RWPE2 (cell line): ENCODE measurements at regions not wholly inside any gene's neighbourhood (a gene's known extent, or its start where the extent isn't known, plus 50 kb on each side); places are given as distances from the start of the nearest gene placed in this dataset.

ENCODE experiments used
- ATAC-seq: fragments of 200-7000 bp; cut with Tn5 transposase; 3 replicates; pipeline ENCODE4 v1.9.1; 2021; ENCODE audit warnings: low read depth
- DNase-seq: peaks from one replicate; pipeline ENCODE4 v3.0.0-alpha.2; 2020; ENCODE audit warnings: low spot score
- H3K27ac ChIP-seq: fragments of 450-650 bp; 2 replicates; pipeline ENCODE4 v1.5.1; 2017; ENCODE audit warnings: mild to moderate bottlenecking; ENCODE audit not compliant: poor library complexity, severe bottlenecking
- H3K27me3 ChIP-seq: fragments of 250-450 bp; sonication (Bioruptor Pico); 2 replicates; pipeline ENCODE4 v1.5.1; 2021; ENCODE audit warnings: mild to moderate bottlenecking, moderate library complexity; ENCODE audit not compliant: insufficient read depth, poor library complexity, severe bottlenecking
- H3K36me3 ChIP-seq: fragments of 250-450 bp; sonication (Bioruptor Pico); 2 replicates; pipeline ENCODE4 v1.5.1; 2020; ENCODE audit warnings: low read depth, mild to moderate bottlenecking, moderate library complexity
- H3K4me1 ChIP-seq: fragments of 250-450 bp; sonication (Bioruptor Pico); 2 replicates; pipeline ENCODE4 v1.5.1; 2021; ENCODE audit warnings: mild to moderate bottlenecking, moderate library complexity; ENCODE audit not compliant: insufficient read depth, poor library complexity, severe bottlenecking
- H3K4me3 ChIP-seq: fragments of 250-450 bp; sonication (Bioruptor Pico); 2 replicates; pipeline ENCODE4 v1.5.1; 2021; ENCODE audit warnings: mild to moderate bottlenecking, moderate library complexity; ENCODE audit not compliant: severe bottlenecking
- H3K9me3 ChIP-seq: fragments of 250-450 bp; sonication (Bioruptor Pico); 2 replicates; pipeline ENCODE4 v1.5.1; 2021; ENCODE audit warnings: mild to moderate bottlenecking, moderate library complexity; ENCODE audit not compliant: severe bottlenecking
- CTCF ChIP-seq: fragments of 450-650 bp; IDR thresholded peaks from one replicate; pipeline ENCODE4 v1.5.1; 2017; ENCODE audit warnings: mild to moderate bottlenecking, moderate library complexity; ENCODE audit not compliant: poor library complexity, severe bottlenecking

GRCh38 chr4:22986262-22986661 lies 293.5 kb downstream of the GBA3 start:
- H3K27ac ChIP-seq, result no peak overlapping the region
- no peak for DNase-seq
- H3K9me3 ChIP-seq, result peaks cover 2% of the 10 kb centered on the region
- H3K4me1 ChIP-seq, result peaks cover 11% of the 10 kb centered on the region
- no peak overlapping the region for H3K4me3 ChIP-seq
- H3K27me3 ChIP-seq, result no peaks in the 10 kb centered on the region
- no peaks in the 10 kb centered on the region for H3K36me3 ChIP-seq
- ATAC-seq, result no peak
- TF ChIP-seq CTCF, result no peak

GRCh38 chr4:22984390-22984789 lies 291.7 kb downstream of the GBA3 start:
- H3K4me1 ChIP-seq, result peaks cover 11% of the 10 kb centered on the region

GRCh38 chr4:22978656-22979055 lies 285.9 kb downstream of the GBA3 start:
- no peak for TF ChIP-seq CTCF
- no peaks in the 10 kb centered on the region for H3K36me3 ChIP-seq
- peaks cover 4% of the 10 kb centered on the region for H3K9me3 ChIP-seq
- no peak for ATAC-seq
- no peaks in the 10 kb centered on the region for H3K27me3 ChIP-seq
- H3K4me1 ChIP-seq, result no peaks in the 10 kb centered on the region
- no peak overlapping the region for H3K4me3 ChIP-seq
- H3K27ac ChIP-seq, result no peak overlapping the region
- DNase-seq, result no peak

More at GRCh38 chr4:22984390-22984789, 291.7 kb downstream of the GBA3 start:
- Histone ChIP-seq H3K27ac (no peak overlapping the region), H3K36me3 (no peaks in the 10 kb centered on the region), H3K4me3 (no peak overlapping the region), H3K27me3 (no peaks in the 10 kb centered on the region), H3K9me3 (peaks cover 2% of the 10 kb centered on the region)
- TF ChIP-seq CTCF, result no peak
- ATAC-seq (no peak), DNase-seq (no peak)

- no peak for ATAC-seq
- peaks cover 2% of the 10 kb centered on the region for H3K9me3 ChIP-seq
- no peak for DNase-seq
Measured at GRCh38 chr4:22970665-22971064, 277.9 kb downstream of the GBA3 start.

More at GRCh38 chr4:22970665-22971064, 277.9 kb downstream of the GBA3 start:
- Histone ChIP-seq H3K4me1 (peaks cover 16% of the 10 kb centered on the region), H3K27me3 (no peaks in the 10 kb centered on the region), H3K4me3 (no peak overlapping the region), H3K36me3 (no peaks in the 10 kb centered on the region), H3K27ac (peak overlapping the region; percentile 76)
- no peak for TF ChIP-seq CTCF
